HG03432 (cell line): ENCODE measurements at regions not wholly inside any gene's neighbourhood (a gene's known extent, or its start where the extent isn't known, plus 50 kb on each side); places are given as distances from the start of the nearest gene placed in this dataset.
"Not testable (repeated sequence)": the region's sequence is repeated elsewhere in the genome, so short reads cannot be mapped to it uniquely, and the experiment has no call there.

Experiments
- ATAC-seq: cut with Tn5 transposase; IDR thresholded peaks from one replicate; pipeline ENCODE4 v1.9.1; 2021; ENCODE audit warnings: mild to moderate bottlenecking, moderate library complexity; ENCODE audit not compliant: unreplicated experiment

GRCh38 chr5:100693481-100693880, 158.3 kb downstream of the FAM174A start:
- no peak for ATAC-seq

GRCh38 chr5:100694100-100694499, 158.9 kb downstream of the FAM174A start:
- peak; percentile 55 for ATAC-seq

- ATAC-seq: no peak
These were observed 162.8 kb downstream of the FAM174A start for GRCh38 chr5:100697970-100698369.

- ATAC-seq: peak; percentile 60
These were observed 171.6 kb downstream of the FAM174A start for GRCh38 chr5:100706776-100707175.

GRCh38 chr5:100708645-100709171, 173.5 kb downstream of the FAM174A start:
- ATAC-seq: no peak

GRCh38 chr5:100709771-100710170, 174.6 kb downstream of the FAM174A start:
- ATAC-seq: no peak

GRCh38 chr5:100714780-100715179, 179.6 kb downstream of the FAM174A start:
- not testable (repeated sequence) for ATAC-seq

GRCh38 chr5:100722657-100723056, 180.4 kb downstream of the ST8SIA4 start:
- ATAC-seq: no peak

- ATAC-seq: no peak
These were observed 179.9 kb downstream of the ST8SIA4 start for GRCh38 chr5:100723229-100723628.

- no peak for ATAC-seq
These were observed 177.0 kb downstream of the ST8SIA4 start for GRCh38 chr5:100726116-100726515.

GRCh38 chr5:100731768-100732167, 171.3 kb downstream of the ST8SIA4 start:
- ATAC-seq: peak; percentile 99

- peak; percentile 93 for ATAC-seq
These were observed 156.4 kb downstream of the ST8SIA4 start for GRCh38 chr5:100746730-100747129.

GRCh38 chr5:100749771-100750284, 153.3 kb downstream of the ST8SIA4 start:
- no peak for ATAC-seq

GRCh38 chr5:100755435-100755834, 147.6 kb downstream of the ST8SIA4 start:
- ATAC-seq: no peak
